NCI-H2171 (cell line): ENCODE measurements at regions not wholly inside any gene's neighbourhood (a gene's known extent, or its start where the extent isn't known, plus 50 kb on each side); places are given as distances from the start of the nearest gene placed in this dataset.
A peak's percentile ranks its signal among the peaks of the same experiment; 100 is the strongest.
"Not testable (repeated sequence)": the region's sequence is repeated elsewhere in the genome, so short reads cannot be mapped to it uniquely, and the experiment has no call there.

Experiments used
- DNase-seq: peaks from one replicate; lab custom pipeline; 2025; lab: John Stamatoyannopoulos, UW

DNA sequence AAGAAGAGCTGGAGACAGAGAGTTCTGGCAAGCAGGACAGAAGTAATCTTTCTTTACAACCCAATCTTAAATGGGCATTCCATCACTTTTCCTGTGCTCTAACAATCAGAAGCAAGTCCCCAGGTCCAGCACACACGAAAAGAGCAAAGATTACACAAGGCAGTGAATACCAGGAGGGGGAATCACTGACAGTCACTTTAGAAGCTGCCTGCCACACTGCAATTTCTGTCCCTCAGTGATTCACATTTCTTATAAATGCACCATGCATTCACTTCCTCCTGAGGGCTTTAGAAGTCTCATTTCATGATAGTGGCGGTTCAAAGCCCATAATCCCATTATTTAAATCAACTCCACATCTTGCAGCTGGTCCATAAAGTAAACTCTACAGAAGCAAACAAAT, 362.5 kb downstream of the POM121L12 start:
- no peak for DNase-seq

DNA sequence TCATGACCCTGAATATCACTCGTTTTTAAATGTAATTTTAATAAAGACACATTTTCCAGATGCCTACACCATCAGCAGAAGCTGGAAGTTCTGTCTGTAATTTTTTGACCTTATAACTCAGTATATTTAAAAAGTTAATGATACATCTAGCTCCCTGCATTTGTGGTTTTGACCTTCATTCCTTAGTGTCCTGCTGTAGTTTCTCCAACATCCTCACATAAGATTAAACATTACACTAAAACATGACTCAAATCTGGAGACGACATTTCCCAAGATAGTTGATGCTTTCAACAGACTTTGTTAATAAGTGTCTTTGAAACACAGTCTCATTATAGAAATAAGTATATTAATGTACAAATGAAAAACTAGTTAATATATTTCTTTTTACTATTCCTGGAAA, 363.1 kb downstream of the POM121L12 start:
- no peak for DNase-seq

DNA sequence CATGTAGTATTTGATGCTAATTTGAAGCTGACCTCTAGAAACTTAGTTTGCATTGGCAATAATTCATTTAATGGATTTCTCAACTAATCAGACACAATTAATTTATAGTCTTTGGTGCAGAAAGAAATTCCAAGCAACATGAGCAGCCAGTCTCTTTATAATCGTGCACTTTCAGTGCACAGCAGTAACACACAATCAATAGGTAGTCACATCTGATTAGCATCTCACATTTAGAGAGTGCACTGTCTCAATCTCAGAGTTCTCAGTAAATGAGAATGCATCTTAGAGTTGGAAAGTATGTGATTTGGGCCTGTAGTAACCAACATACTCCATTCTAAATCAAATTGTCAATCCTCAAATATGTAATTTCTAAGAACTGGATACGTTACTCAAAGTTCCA, 377.6 kb downstream of the POM121L12 start:
- DNase-seq, result no peak

GRCh38 chr7:53415816-53416215, 380.4 kb downstream of the POM121L12 start:
- DNase-seq, result no peak

DNA sequence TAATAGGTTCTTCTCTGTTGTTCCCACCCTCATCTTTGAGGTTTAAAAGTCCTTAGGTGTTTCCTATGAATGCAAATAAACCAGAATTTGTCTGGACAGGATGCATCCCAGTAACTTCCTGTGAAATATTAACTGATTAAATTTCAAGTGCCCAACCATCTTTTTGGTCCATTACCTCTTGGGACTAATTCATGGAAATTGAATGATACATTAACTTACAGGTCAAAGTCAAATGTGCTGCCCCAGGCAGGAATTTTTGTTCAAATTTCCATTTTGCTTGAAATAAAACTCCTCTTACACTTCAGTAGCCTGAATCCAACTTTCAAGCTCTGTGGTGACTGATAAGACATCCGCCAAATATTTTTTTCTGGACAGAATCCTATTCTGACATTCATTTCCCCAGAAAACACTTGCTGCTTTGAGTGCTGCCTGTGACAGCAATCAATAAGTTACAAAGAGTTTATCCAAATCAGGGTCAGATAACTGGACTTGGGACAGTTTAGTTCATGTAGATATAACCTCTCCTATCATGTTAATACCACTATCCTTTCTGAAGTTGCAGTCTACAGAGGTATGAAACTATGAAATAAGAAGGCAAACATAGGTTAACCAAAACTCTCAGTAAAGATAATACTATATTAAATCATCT, 383.5 kb downstream of the POM121L12 start:
- no peak for DNase-seq

DNA sequence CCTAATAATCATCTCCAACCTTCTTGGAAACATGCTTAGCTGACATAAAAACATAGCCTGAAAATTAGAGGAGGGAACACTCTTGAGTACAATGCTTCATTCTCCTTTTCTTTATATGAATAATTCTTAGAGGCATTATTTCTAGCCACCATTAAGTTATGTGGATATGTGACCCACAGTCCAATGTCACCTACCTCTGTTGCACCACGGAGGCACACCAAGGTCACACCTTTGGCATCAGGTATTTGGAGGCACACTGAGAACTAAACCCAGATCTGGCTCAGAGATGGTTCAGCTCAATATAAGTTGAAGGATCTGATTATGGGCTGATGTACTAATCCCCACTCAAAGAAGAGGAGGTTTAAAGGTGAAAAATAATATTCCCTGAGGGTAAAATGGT, 385.1 kb downstream of the POM121L12 start:
- no peak for DNase-seq

GRCh38 chr7:53422291-53422690, 386.9 kb downstream of the POM121L12 start:
- no peak for DNase-seq

DNA sequence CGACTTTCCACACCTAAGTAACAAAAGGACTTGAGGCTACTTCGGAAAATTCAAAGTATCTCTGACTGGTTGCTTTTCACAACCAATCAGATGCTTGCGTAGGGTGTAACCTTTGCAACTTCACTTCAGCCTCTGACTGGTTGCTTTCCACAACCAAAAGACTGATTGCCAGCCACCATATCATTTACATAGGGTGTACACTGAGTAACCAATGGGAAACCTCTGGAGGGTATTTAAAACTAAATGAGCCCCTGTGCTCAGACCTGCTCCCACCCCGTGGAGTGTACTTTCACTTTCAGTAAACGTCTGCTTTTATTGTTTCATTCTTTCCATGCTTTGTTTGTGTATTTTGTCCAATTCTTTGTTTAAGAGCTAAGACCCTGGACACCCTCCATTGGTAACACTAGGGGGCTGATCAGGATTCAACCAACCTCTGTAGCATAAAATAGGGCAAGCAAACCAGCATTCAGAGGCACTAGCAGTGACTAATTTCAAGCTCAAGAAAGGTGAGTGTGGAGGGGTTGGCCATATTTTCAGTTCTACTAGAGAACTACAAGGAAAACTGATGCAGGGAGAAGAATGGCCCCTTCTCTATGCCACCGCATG, 390.8 kb downstream of the POM121L12 start:
- no peak for DNase-seq

DNA sequence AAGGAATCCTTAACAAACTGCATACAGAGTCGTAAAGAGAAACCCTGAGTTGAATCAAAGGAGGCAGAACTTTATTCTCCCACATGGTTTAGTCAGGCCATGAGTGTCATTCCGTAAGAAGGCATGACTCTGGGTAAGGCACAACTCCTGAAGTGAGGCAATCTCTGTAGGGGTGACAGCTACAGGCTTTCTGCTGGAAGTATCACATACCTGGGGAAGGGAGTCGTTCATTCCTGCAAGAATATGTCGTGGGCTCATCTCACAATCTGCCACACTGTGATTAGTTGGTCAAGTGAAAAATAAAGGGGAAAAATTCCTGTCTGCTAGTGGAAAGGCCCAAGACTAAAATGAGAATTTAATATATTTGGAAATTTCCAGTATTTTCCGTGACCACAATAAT, 392.6 kb downstream of the POM121L12 start:
- DNase-seq, result no peak

- no peak for DNase-seq
These were observed 396.5 kb downstream of the POM121L12 start for GRCh38 chr7:53431901-53432300.

DNA sequence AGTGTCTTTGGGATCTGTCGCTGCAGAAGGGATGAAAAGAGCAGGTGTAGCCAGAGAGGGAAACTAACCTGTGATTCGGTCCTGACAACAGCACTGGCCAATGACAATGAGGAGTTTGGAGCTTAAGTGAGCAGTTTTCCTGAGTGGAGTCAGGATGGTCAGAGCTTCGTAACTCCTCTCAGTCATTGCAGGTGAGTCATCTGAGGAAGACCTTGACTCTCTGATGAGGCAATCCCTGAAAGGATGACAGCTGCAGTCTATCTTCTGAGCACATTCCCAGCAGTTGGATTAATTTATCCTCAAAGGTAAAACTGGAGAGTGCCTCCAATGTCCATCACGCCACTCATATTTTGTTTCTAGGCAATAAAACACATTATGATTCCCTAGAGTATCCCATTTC, 401.9 kb downstream of the POM121L12 start:
- no peak for DNase-seq

- no peak for DNase-seq
These were observed 410.7 kb downstream of the POM121L12 start for GRCh38 chr7:53446170-53446569.

DNA sequence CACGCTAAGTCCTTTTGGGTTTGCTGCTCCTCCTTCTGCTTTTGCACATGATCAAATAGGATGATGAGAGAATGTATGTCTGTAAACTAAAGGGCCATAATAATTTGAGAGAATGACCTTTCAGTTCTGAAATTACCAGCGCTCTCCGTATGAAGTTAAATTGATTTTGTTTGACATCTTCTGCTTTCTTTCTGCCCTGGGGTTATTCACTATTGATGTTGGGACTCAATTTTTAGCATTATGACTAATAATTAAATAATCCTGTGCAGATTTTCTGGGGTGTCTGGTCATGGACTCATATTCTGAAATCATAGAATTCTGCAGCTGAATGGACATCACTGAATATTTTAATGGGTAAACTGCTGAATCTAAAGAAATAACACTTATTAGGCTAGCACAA, 423.2 kb downstream of the POM121L12 start:
- DNase-seq, result no peak

GRCh38 chr7:53466371-53466770, 430.9 kb downstream of the POM121L12 start:
- DNase-seq, result peak; percentile 44

- DNase-seq, result no peak
These were observed 435.0 kb downstream of the POM121L12 start for GRCh38 chr7:53470336-53470970.

DNA sequence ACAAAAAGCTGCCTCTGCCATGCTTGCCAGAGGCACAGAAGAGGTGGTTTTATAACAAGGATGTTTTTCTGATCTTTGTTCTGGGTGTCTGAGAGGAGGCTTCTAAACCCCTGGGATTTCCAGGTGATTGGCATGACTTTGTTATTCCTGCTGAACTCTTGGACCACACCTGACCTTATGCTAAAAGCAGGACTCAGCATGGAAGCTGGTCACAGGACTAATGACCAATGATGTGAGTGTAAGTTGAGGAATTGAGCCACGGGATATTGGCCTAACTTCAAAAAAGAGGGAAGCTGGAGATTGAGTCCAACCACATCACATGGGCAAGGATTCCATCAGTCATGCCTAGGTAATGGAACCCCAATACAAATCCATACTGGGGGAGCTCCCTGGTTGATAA, 437.9 kb downstream of the POM121L12 start:
- DNase-seq, result no peak

- DNase-seq, result no peak
These were observed 440.3 kb downstream of the POM121L12 start for GRCh38 chr7:53475776-53476175.

DNA sequence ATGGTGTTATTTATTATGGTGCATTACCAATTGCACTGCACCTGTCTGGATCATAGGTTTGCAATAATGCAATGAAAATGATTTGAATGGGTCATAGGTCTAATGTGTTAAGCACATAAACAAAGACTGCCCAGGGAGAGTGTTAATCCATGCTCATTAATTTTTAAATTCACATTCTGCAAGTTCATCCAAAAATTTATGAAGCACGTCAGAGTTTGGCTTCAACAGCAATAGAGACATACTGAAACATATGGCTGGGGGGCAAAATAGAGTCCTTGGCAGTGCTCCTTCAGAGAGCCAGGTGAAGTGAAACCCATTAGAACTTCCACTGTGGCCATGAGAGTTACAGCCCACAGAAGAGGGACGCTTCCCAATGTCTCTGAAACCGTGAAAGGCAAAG, 441.1 kb downstream of the POM121L12 start:
- DNase-seq, result no peak

DNA sequence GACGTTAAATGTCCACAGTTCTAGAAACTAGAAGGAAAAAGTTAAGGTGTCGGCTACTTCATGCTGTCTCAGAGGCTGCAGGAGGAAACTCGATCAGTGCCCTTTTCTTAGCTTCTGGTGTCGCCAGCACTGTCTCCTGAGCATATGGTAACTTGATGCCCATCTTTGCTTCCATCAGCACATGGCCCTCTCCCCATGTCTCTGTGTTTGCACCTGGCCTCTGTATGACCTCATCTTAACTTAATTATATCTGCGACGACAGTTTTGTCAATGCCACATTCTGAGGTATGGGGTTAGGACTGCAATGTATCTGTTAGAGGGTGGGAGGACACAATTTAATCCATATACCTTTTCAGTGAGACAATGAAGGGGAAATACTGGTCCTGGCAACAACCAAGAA, 449.9 kb downstream of the POM121L12 start:
- DNase-seq, result peak; percentile 28

DNA sequence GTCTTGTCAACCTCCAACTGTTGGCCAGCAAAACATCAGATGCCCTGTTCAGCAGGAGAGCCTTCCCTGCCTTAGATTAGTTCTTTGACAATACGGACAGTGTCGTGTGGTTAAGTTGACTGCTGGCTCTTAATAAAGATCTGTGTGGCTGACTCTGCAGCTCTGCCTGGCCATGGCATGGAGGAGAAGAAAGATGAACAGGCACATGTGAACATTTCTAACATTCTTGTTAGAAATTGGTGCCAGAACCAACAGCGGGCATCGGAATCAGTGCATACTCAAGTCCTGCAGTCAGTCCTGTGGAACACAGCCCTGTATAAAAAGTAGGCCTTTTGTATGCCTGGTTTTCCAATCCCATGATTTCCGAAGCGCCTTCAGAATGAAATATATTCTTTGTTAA, 455.6 kb downstream of the POM121L12 start:
- DNase-seq, result no peak

DNA sequence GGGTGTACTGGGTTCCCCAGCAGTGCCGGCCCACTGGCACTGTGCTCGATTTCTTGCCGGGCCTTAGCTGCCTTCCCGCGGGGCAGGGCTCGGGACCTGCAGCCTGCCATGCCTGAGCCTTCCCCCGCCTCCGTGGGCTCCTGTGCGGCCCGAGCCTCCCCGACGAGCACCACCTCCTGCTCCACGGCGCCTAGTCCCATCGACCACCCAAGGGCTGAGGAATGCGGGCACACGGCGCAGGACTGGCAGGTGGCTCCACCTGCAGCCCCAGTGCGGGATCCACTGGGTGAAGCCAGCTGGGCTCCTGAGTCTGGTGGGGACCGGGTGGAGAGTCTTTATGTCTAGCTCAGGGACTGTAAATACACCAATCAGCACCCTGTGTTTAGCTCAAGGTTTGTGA, 459.7 kb downstream of the POM121L12 start:
- DNase-seq, result not testable (repeated sequence)

GRCh38 chr7:53500076-53500475, 464.6 kb downstream of the POM121L12 start:
- no peak for DNase-seq

DNA sequence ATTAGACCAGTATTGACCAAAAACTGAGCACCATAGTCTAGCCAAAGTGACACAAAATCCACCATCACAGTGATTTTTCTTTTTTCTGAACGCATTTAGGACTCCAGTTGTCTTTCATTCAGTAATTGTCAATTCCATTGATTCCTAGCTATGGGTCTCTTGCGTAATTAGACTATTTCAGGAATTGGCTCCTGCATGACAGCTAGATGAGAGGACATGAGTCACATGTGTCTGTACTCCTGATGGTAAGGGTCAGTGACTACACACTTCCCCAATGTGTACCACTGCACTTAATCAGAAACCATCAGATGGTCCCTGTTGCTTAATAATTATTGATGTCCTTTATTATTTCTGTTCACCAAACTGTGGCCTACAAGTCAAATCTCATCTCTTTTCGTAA, 469.5 kb downstream of the POM121L12 start:
- no peak for DNase-seq

DNA sequence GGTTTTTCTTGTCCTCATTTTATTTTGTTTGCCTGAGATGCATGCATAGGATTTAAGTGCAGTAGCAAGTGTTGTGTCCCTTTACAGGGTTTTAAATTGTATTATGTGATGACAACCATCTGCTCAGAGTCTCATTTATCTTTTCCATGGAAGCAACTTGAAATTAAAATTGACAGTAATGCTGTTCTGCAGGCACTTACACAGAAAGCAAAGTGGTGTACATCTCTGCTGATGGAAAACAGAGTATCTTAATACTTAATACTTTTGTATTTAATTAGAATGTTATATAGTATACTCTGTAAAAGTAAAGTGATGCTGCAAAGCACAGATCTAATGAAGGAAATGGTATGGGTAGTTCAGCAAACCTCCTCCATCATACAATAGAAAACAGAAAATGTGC, 482.9 kb downstream of the POM121L12 start:
- DNase-seq, result no peak
